CD14-positive monocyte (primary cell): ENCODE measurements at regions not wholly inside any gene's neighbourhood (a gene's known extent, or its start where the extent isn't known, plus 50 kb on each side); places are given as distances from the start of the nearest gene placed in this dataset.

Experiments
- DNase-seq, 3 donors: peaks; one replicate each; pipeline ENCODE4 v3.0.0-alpha.2; 2011 to 2022
- H2AFZ ChIP-seq: 2 replicates; pipeline ENCODE4 v1.6.0; 2012; ENCODE audit warnings: mild to moderate bottlenecking, low read depth, low read length, inconsistent platforms; ENCODE audit not compliant: insufficient read depth, poor library complexity, severe bottlenecking
- H3K27ac ChIP-seq, 2 donors: 1 replicate in 1 of 2; 2 replicates in 1 of 2; pipeline ENCODE4 v1.5.1; 2012 to 2013; ENCODE audit warnings: low read length in 2 of 2, control low read depth in 1 of 2, inconsistent platforms in 1 of 2, low read depth in 1 of 2, mild to moderate bottlenecking in 1 of 2
- H3K27me3 ChIP-seq, 2 donors: one replicate each; pipeline versions ENCODE4 v1.6.0 to v1.6.1; 2011 to 2013; ENCODE audit warnings: low read length in 2 of 2; ENCODE audit not compliant: control insufficient read depth in 2 of 2, insufficient read depth in 2 of 2
- H3K36me3 ChIP-seq, 2 donors: replicated peaks in 1 of 2; 1 replicate in 1 of 2; 2 replicates in 1 of 2; pipeline versions ENCODE4 v1.5.1 to v1.6.1; 2012 to 2013; ENCODE audit warnings: low read length in 2 of 2, control low read depth in 1 of 2, inconsistent platforms in 1 of 2, mild to moderate bottlenecking in 1 of 2; ENCODE audit not compliant: insufficient read depth in 2 of 2, control insufficient read depth in 1 of 2
- H3K4me1 ChIP-seq, 2 donors: 1 replicate in 1 of 2; 2 replicates in 1 of 2; pipeline versions ENCODE4 v1.5.1 to v1.6.1; 2012 to 2013; ENCODE audit warnings: low read length in 2 of 2, control low read depth in 1 of 2, inconsistent platforms in 1 of 2, mild to moderate bottlenecking in 1 of 2, moderate library complexity in 1 of 2; ENCODE audit not compliant: insufficient read depth in 2 of 2, control insufficient read depth in 1 of 2
- H3K4me2 ChIP-seq: replicated peaks from 2 replicates; pipeline ENCODE3; 2012; ENCODE audit warnings: low read length, moderate library complexity, mild to moderate bottlenecking; ENCODE audit not compliant: poor library complexity, severe bottlenecking; ENCODE audit errors: extremely low read depth
- H3K4me3 ChIP-seq, 3 experiments: fragments of 200-600 bp in 1 of 3; sonication (generic) in 1 of 3; replicated peaks in 1 of 3; 1 replicate in 2 of 3; 2 replicates in 1 of 3; pipeline ENCODE4 v1.5.1; 2011 to 2013; ENCODE audit warnings: low read length in 3 of 3, mild to moderate bottlenecking in 3 of 3, control low read depth in 2 of 3, low read depth in 2 of 3, inconsistent platforms in 1 of 3, moderate library complexity in 1 of 3
- H3K79me2 ChIP-seq: 2 replicates; pipeline ENCODE4 v1.6.0; 2012; ENCODE audit warnings: mild to moderate bottlenecking, control low read depth, inconsistent platforms, low read length, moderate library complexity; ENCODE audit not compliant: insufficient read depth
- H3K9ac ChIP-seq: 2 replicates; pipeline ENCODE4 v1.6.0; 2017; ENCODE audit warnings: low read length, mild to moderate bottlenecking; ENCODE audit not compliant: insufficient read depth, poor library complexity, severe bottlenecking
- H3K9me3 ChIP-seq, 2 donors: replicated peaks in 1 of 2; 1 replicate in 1 of 2; 2 replicates in 1 of 2; pipeline versions ENCODE4 v1.5.1 to v1.6.1; 2012 to 2013; ENCODE audit warnings: low read length in 2 of 2, control low read depth in 1 of 2; ENCODE audit not compliant: control insufficient read depth in 1 of 2, insufficient read depth in 1 of 2
- H4K20me1 ChIP-seq: 2 replicates; pipeline ENCODE4 v1.6.0; 2012; ENCODE audit warnings: mild to moderate bottlenecking, low read length, control low read depth, moderate library complexity; ENCODE audit not compliant: insufficient read depth
- H3K27ac Mint-ChIP-seq, 7 donors: one replicate each; pipeline ENCODE4 v1.8.0; 2020; ENCODE audit warnings: mild to moderate bottlenecking in 7 of 7, mixed read lengths in 7 of 7, moderate library complexity in 6 of 7, inconsistent platforms in 2 of 7
- H3K27me3 Mint-ChIP-seq, 3 donors: one replicate each; pipeline ENCODE4 v1.8.0; 2021 to 2022; ENCODE audit warnings: low read depth in 3 of 3, mild to moderate bottlenecking in 3 of 3, mixed read lengths in 3 of 3, moderate library complexity in 3 of 3, inconsistent platforms in 1 of 3
- H3K36me3 Mint-ChIP-seq, 2 donors: one replicate each; pipeline ENCODE4 v1.8.0; 2020; ENCODE audit warnings: mixed read lengths in 2 of 2, inconsistent platforms in 1 of 2, mild to moderate bottlenecking in 1 of 2
- H3K4me1 Mint-ChIP-seq: one replicate; pipeline ENCODE4 v1.8.0; 2020; ENCODE audit warnings: mild to moderate bottlenecking, mixed read lengths
- H3K4me3 Mint-ChIP-seq, 2 donors: one replicate each; pipeline ENCODE4 v1.8.0; 2020; ENCODE audit warnings: mild to moderate bottlenecking in 2 of 2, mixed read lengths in 2 of 2, moderate library complexity in 1 of 2
- H3K9me3 Mint-ChIP-seq, 7 donors: one replicate each; pipeline ENCODE4 v1.8.0; 2020 to 2022; ENCODE audit warnings: mixed read lengths in 7 of 7, mild to moderate bottlenecking in 6 of 7, moderate library complexity in 6 of 7, inconsistent platforms in 2 of 7
- CTCF ChIP-seq: fragments of 200-600 bp; IDR thresholded peaks from one replicate; pipeline ENCODE4 v1.8.0; 2022; ENCODE audit warnings: antibody characterized with exemption, mild to moderate bottlenecking
- WGBS: methylation state at CpG from one replicate; pipeline ENCODE4 v1.1.5; 2013; ENCODE audit warnings: missing lambda C conversion rate; ENCODE audit not compliant: insufficient coverage; 5-methylcytosine and 5-hydroxymethylcytosine counted together
- intact Hi-C, 2 donors: fragments of 100-400 bp; cut with micrococcal nuclease; formaldehyde crosslinking; loops; one replicate each; pipeline versions ENCODE4 v1.15.0 to v1.15.1; 2023

DNA sequence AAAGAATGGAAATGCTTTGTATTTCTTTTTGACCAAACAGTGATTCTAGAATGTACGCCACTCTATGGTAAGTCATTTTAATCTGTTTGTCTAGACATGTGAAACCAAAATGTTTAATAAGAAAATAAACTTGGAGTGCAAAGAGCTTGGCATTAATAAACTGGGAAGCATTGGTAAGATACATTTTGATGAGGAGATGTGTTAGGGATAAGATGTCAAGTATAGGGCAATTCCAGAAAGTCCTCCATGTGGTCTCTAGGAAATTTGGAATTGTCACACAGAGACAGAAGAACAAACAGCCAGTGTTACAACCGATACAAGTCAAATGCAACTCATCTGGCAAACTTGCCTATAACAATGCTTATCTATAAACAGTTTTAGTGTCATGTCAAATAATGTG, 410.7 kb upstream of the SEMA3A start:
- H2AFZ ChIP-seq, result no peak overlapping the region
- intact Hi-C loops, result no loop called here
- Mint-ChIP-seq H3K4me1 (no peaks in the 10 kb centered on the region), H3K9me3 (peaks cover 2 to 11% (median 3%) of the 10 kb centered on the region in 7 donors), H3K27ac (no peak overlapping the region), H3K27me3 (peaks cover 0 to 2% (median 0%) of the 10 kb centered on the region in 3 donors), H3K36me3 (no peaks in the 10 kb centered on the region), H3K4me3 (no peak overlapping the region)
- no peaks in the 10 kb centered on the region for H3K27me3 ChIP-seq
- H4K20me1 ChIP-seq, result no peaks in the 10 kb centered on the region
- TF ChIP-seq CTCF, result no peak
- no peak overlapping the region for H3K4me3 ChIP-seq
- H3K9me3 ChIP-seq, result peaks cover 7% of the 10 kb centered on the region in 2 donors
- no peak for DNase-seq
- no peaks in the 10 kb centered on the region for H3K79me2 ChIP-seq
- no peak overlapping the region for H3K27ac ChIP-seq
- 86% methylated on average over 1 of the region's 2 CpGs for WGBS
- H3K36me3 ChIP-seq, result no peaks in the 10 kb centered on the region
- no peaks in the 10 kb centered on the region for H3K4me1 ChIP-seq
- H3K9ac ChIP-seq, result no peak overlapping the region
- H3K4me2 ChIP-seq, result no peak overlapping the region

GRCh38 chr7:84603545-84603944, 409.0 kb upstream of the SEMA3A start:
- 92% methylated on average over 2 of the region's 5 CpGs for WGBS
- H4K20me1 ChIP-seq, result no peaks in the 10 kb centered on the region
- Mint-ChIP-seq H3K36me3 (no peaks in the 10 kb centered on the region), H3K9me3 (peaks cover 3 to 9% (median 4%) of the 10 kb centered on the region in 7 donors), H3K27me3 (peaks cover 0 to 2% (median 0%) of the 10 kb centered on the region in 3 donors), H3K4me1 (no peaks in the 10 kb centered on the region), H3K27ac (no peak overlapping the region), H3K4me3 (no peak overlapping the region)
- H2AFZ ChIP-seq, result no peak overlapping the region
- H3K4me3 ChIP-seq, result no peak overlapping the region
- H3K9me3 ChIP-seq, result peaks cover 7 to 9% of the 10 kb centered on the region in 2 donors
- H3K9ac ChIP-seq, result no peak overlapping the region
- no peak for TF ChIP-seq CTCF
- no peaks in the 10 kb centered on the region for H3K27me3 ChIP-seq
- no peak for DNase-seq
- no peaks in the 10 kb centered on the region for H3K79me2 ChIP-seq
- no peak overlapping the region for H3K27ac ChIP-seq
- intact Hi-C loops, result no loop called here
- H3K36me3 ChIP-seq, result no peaks in the 10 kb centered on the region
- H3K4me1 ChIP-seq, result no peaks in the 10 kb centered on the region
- H3K4me2 ChIP-seq, result no peak overlapping the region
